Neural cell (in vitro differentiated cells): ENCODE measurements at regions not wholly inside any gene's neighbourhood (a gene's known extent, or its start where the extent isn't known, plus 50 kb on each side); places are given as distances from the start of the nearest gene placed in this dataset.

Experiments
- H2AFZ ChIP-seq: fragments of 200-600, 300-800 bp; sonication (generic), shearing (Covaris generic); 2 replicates; pipeline ENCODE4 v1.6.0; 2014; ENCODE audit warnings: low read depth, mild to moderate bottlenecking, antibody characterized with exemption, low read length, moderate library complexity
- H3F3A ChIP-seq: fragments of 200-600 bp; shearing (Covaris generic); 2 replicates; pipeline ENCODE4 v1.6.1; 2016; ENCODE audit warnings: mild to moderate bottlenecking, moderate library complexity, mixed read lengths, antibody characterized with exemption, low read length; ENCODE audit not compliant: insufficient read depth, poor library complexity, severe bottlenecking
- H3K27ac ChIP-seq: fragments of 200-600, 300-800 bp; sonication (generic), shearing (Covaris generic); 2 replicates; pipeline ENCODE4 v1.5.1; 2014; ENCODE audit warnings: mild to moderate bottlenecking, low read length, moderate library complexity
- H3K27me3 ChIP-seq: fragments of 300-800, 200-600 bp; sonication (generic), shearing (Covaris generic); 2 replicates; pipeline ENCODE4 v1.6.0; 2014; ENCODE audit warnings: mild to moderate bottlenecking, low read depth, low read length, moderate library complexity; ENCODE audit not compliant: insufficient read depth
- H3K36me3 ChIP-seq: fragments of 300-800, 200-600 bp; sonication (generic), shearing (Covaris generic); 2 replicates; pipeline ENCODE4 v1.5.1; 2014; ENCODE audit warnings: mild to moderate bottlenecking, antibody characterized with exemption, low read length, moderate library complexity; ENCODE audit not compliant: insufficient read depth
- H3K4me2 ChIP-seq: fragments of 300-800, 200-600 bp; sonication (generic), shearing (Covaris generic); 2 replicates; pipeline ENCODE4 v1.6.0; 2014; ENCODE audit warnings: mild to moderate bottlenecking, low read length
- H3K4me3 ChIP-seq: fragments of 300-800, 200-600 bp; sonication (generic), shearing (Covaris generic); 2 replicates; pipeline ENCODE4 v1.5.1; 2014; ENCODE audit warnings: mild to moderate bottlenecking, low read length, moderate library complexity
- H3K79me2 ChIP-seq: fragments of 200-600 bp; shearing (Covaris generic); replicated peaks from 2 replicates; pipeline ENCODE4 v1.6.0; 2014; ENCODE audit warnings: mild to moderate bottlenecking, low read length, moderate library complexity; ENCODE audit not compliant: insufficient read depth
- H3K9ac ChIP-seq: fragments of 300-800, 200-600 bp; sonication (generic), shearing (Covaris generic); 2 replicates; pipeline ENCODE4 v1.6.1; 2016; ENCODE audit warnings: mild to moderate bottlenecking, low read length, mixed read lengths
- H3K9me2 ChIP-seq: fragments of 200-600 bp; shearing (Covaris generic); 2 replicates; pipeline ENCODE4 v1.6.1; 2016; ENCODE audit warnings: mild to moderate bottlenecking, low read length, mixed read lengths; ENCODE audit not compliant: insufficient read depth
- H3K9me3 ChIP-seq: fragments of 200-600, 300-800 bp; sonication (generic), shearing (Covaris generic); 2 replicates; pipeline ENCODE4 v1.6.1; 2016; ENCODE audit warnings: mild to moderate bottlenecking, mixed run types, low read length, moderate library complexity, mixed read lengths
- H4K20me1 ChIP-seq: fragments of 200-600 bp; shearing (Covaris generic); 2 replicates; pipeline ENCODE4 v1.6.1; 2016; ENCODE audit warnings: mild to moderate bottlenecking, mixed run types; ENCODE audit not compliant: insufficient read depth
- CTCF ChIP-seq: fragments of 450-650 bp; IDR thresholded peaks from 2 replicates; pipeline ENCODE4 v1.5.1; 2014; ENCODE audit warnings: antibody characterized with exemption, mild to moderate bottlenecking, moderate library complexity; ENCODE audit not compliant: poor library complexity, severe bottlenecking
- EP300 ChIP-seq: fragments of 450-650 bp; conservative IDR thresholded peaks from 2 replicates; pipeline ENCODE4 v1.6.1; 2014; ENCODE audit warnings: antibody characterized with exemption, mild to moderate bottlenecking, moderate library complexity; ENCODE audit not compliant: poor library complexity, severe bottlenecking
- EZH2 ChIP-seq: fragments of 200-600, 300-800 bp; shearing (Covaris generic), sonication (generic); IDR thresholded peaks from 2 replicates; pipeline ENCODE4 v1.6.1; 2014; ENCODE audit warnings: antibody characterized with exemption, low read length, borderline replicate concordance, mild to moderate bottlenecking; ENCODE audit not compliant: insufficient read depth, poor library complexity, severe bottlenecking
- MXI1 ChIP-seq: fragments of 450-650 bp; conservative IDR thresholded peaks from 2 replicates; pipeline ENCODE4 v1.6.1; 2014; ENCODE audit warnings: antibody characterized with exemption, mild to moderate bottlenecking; ENCODE audit not compliant: poor library complexity, severe bottlenecking
- POLR2AphosphoS5 ChIP-seq: IDR thresholded peaks from 2 replicates; pipeline ENCODE4 v1.6.1; 2012
- RAD21 ChIP-seq: fragments of 450-650 bp; conservative IDR thresholded peaks from 2 replicates; pipeline ENCODE4 v1.6.1; 2014; ENCODE audit warnings: antibody characterized with exemption, mild to moderate bottlenecking, moderate library complexity
- REST ChIP-seq: IDR thresholded peaks from 2 replicates; pipeline ENCODE4 v1.6.1; 2012; ENCODE audit warnings: borderline replicate concordance
- SMC3 ChIP-seq: fragments of 450-650 bp; conservative IDR thresholded peaks from 2 replicates; pipeline ENCODE4 v1.6.1; 2014; ENCODE audit warnings: antibody characterized with exemption, mild to moderate bottlenecking, moderate library complexity; ENCODE audit not compliant: poor library complexity
- TAF1 ChIP-seq: IDR thresholded peaks from 2 replicates; pipeline ENCODE4 v1.6.1; 2012; ENCODE audit warnings: low read depth

- no peak overlapping the region for H3K9ac ChIP-seq
- no peaks in the 10 kb centered on the region for H3F3A ChIP-seq
- no peak overlapping the region for H3K27ac ChIP-seq
- H3K4me3 ChIP-seq, result no peak overlapping the region
- no peaks in the 10 kb centered on the region for H3K9me3 ChIP-seq
- no peak overlapping the region for H3K4me2 ChIP-seq
- no peaks in the 10 kb centered on the region for H3K27me3 ChIP-seq
- H4K20me1 ChIP-seq, result no peaks in the 10 kb centered on the region
- no peaks in the 10 kb centered on the region for H3K36me3 ChIP-seq
- no peak overlapping the region for H2AFZ ChIP-seq
- H3K9me2 ChIP-seq, result no peaks in the 10 kb centered on the region
- H3K79me2 ChIP-seq, result no peaks in the 10 kb centered on the region
- no peak for TF ChIP-seq EP300
- no peak for TF ChIP-seq TAF1
- TF ChIP-seq REST, result no peak
- no peak for TF ChIP-seq EZH2
- TF ChIP-seq RAD21, result no peak
- no peak for TF ChIP-seq CTCF
- no peak for TF ChIP-seq POLR2AphosphoS5
- TF ChIP-seq SMC3, result no peak
- no peak for TF ChIP-seq MXI1
Observed at GRCh38 chr18:2448565-2449151, 122.6 kb downstream of the METTL4 start.

GRCh38 chr18:2451556-2451955, 119.7 kb downstream of the METTL4 start:
- Histone ChIP-seq H4K20me1 (no peaks in the 10 kb centered on the region), H3K9me2 (no peaks in the 10 kb centered on the region), H3K79me2 (no peaks in the 10 kb centered on the region), H3K27ac (no peak overlapping the region), H3F3A (no peaks in the 10 kb centered on the region), H3K27me3 (no peaks in the 10 kb centered on the region), H2AFZ (no peak overlapping the region), H3K9ac (no peak overlapping the region), H3K4me2 (no peak overlapping the region), H3K9me3 (no peaks in the 10 kb centered on the region), H3K4me3 (no peak overlapping the region), H3K36me3 (no peaks in the 10 kb centered on the region)
- TF ChIP-seq RAD21, result no peak
- TF ChIP-seq MXI1, result no peak
- TF ChIP-seq SMC3, result no peak
- TF ChIP-seq CTCF, result no peak
- TF ChIP-seq REST, result no peak
- TF ChIP-seq EZH2, result no peak
- TF ChIP-seq POLR2AphosphoS5, result no peak
- no peak for TF ChIP-seq TAF1
- no peak for TF ChIP-seq EP300
